ENCODE measurements at regions not wholly inside any gene's neighbourhood (a gene's known extent, or its start where the extent isn't known, plus 50 kb on each side); places are given as distances from the start of the nearest gene placed in this dataset.

- TF ChIP-seq CTCF (IDR thresholded peaks at IDR 0.05; ENCODE audit: low read length), result peak; percentile 79
- TF ChIP-seq EZH2 (IDR thresholded peaks at IDR 0.05; ENCODE audit: borderline replicate concordance, low read length), result no peak
Observed at GRCh38 chr6:152897807-152898399, 84.9 kb downstream of the FBXO5 start.
